Uterus (tissue), 3 donors: ENCODE measurements at regions not wholly inside any gene's neighbourhood (a gene's known extent, or its start where the extent isn't known, plus 50 kb on each side); places are given as distances from the start of the nearest gene placed in this dataset.
"Not testable (repeated sequence)": the region's sequence is repeated elsewhere in the genome, so short reads cannot be mapped to it uniquely, and the experiment has no call there.

Experiments used
- DNase-seq, 2 donors: peaks; one replicate each; pipeline ENCODE4 v3.0.0-alpha.2; 2019 to 2020
- H3K27ac ChIP-seq, 2 donors: fragments of 200-600 bp; sonication (generic); 1 replicate in 1 of 2; 2 replicates in 1 of 2; pipeline ENCODE4 v1.5.1; 2016 to 2018
- H3K27me3 ChIP-seq, 2 donors: fragments of 200-600 bp; sonication (generic); one replicate each; pipeline ENCODE4 v1.5.1; 2018 to 2019; ENCODE audit warnings: control low read depth in 1 of 2
- H3K36me3 ChIP-seq, 2 donors: fragments of 200-600 bp; sonication (generic); one replicate each; pipeline ENCODE4 v1.5.1; 2019; ENCODE audit warnings: control low read depth in 1 of 2
- H3K4me1 ChIP-seq, 2 donors: fragments of 200-600 bp; sonication (generic); one replicate each; pipeline ENCODE4 v1.5.1; 2018 to 2019; ENCODE audit warnings: control low read depth in 1 of 2
- H3K4me3 ChIP-seq, 2 donors: fragments of 200-600 bp; sonication (generic); 1 replicate in 1 of 2; 2 replicates in 1 of 2; pipeline ENCODE4 v1.5.1; 2018 to 2019; ENCODE audit warnings: mild to moderate bottlenecking in 1 of 2
- H3K9me3 ChIP-seq, 2 donors: fragments of 200-600 bp; sonication (generic); one replicate each; pipeline ENCODE4 v1.5.1; 2019; ENCODE audit warnings: control low read depth in 1 of 2
- CTCF ChIP-seq, 4 experiments: fragments of 200-600 bp in 2 of 4; fragments of 450-650 bp in 2 of 4; sonication (generic) in 2 of 4; IDR thresholded peaks; one replicate each; pipeline ENCODE4 v1.5.1; 2016 to 2019; ENCODE audit warnings: antibody characterized with exemption in 4 of 4, mild to moderate bottlenecking in 2 of 4, moderate library complexity in 1 of 4
- POLR2A ChIP-seq, 2 donors: fragments of 450-650 bp; IDR thresholded peaks; one replicate each; pipeline ENCODE4 v1.6.1; 2016; ENCODE audit warnings: antibody characterized with exemption in 2 of 2, mild to moderate bottlenecking in 1 of 2, moderate library complexity in 1 of 2
- intact Hi-C: fragments of 100-400 bp; cut with DNase I; formaldehyde crosslinking; loops from one replicate; pipeline ENCODE4 v1.15.1; 2023; ENCODE audit warnings: low total_unique reads
- donor health status: DM: yes; HTN: yes; CAD: no.

GRCh38 chr17:26936645-26937044 lies 357.3 kb upstream of the WSB1 start:
- H3K27me3 ChIP-seq, H3K36me3 ChIP-seq, H3K27ac ChIP-seq, DNase-seq, H3K4me1 ChIP-seq, intact Hi-C loops, H3K4me3 ChIP-seq, H3K9me3 ChIP-seq: not testable (repeated sequence)

GRCh38 chr17:26937750-26938322 lies 356.1 kb upstream of the WSB1 start:
- intact Hi-C loops, H3K4me3 ChIP-seq, H3K4me1 ChIP-seq, H3K9me3 ChIP-seq, H3K27ac ChIP-seq, H3K36me3 ChIP-seq, H3K27me3 ChIP-seq, DNase-seq: not testable (repeated sequence)

GRCh38 chr17:26939755-26940154 lies 354.2 kb upstream of the WSB1 start:
- H3K36me3 ChIP-seq, intact Hi-C loops, DNase-seq, H3K4me3 ChIP-seq, H3K4me1 ChIP-seq, H3K9me3 ChIP-seq, H3K27ac ChIP-seq, H3K27me3 ChIP-seq: not testable (repeated sequence)

- H3K4me3 ChIP-seq, DNase-seq, H3K27ac ChIP-seq, H3K4me1 ChIP-seq, H3K27me3 ChIP-seq, H3K9me3 ChIP-seq, H3K36me3 ChIP-seq, intact Hi-C loops: not testable (repeated sequence)
These were observed 353.3 kb upstream of the WSB1 start for GRCh38 chr17:26940587-26940986.

GRCh38 chr17:26962255-26963162 lies 331.4 kb upstream of the WSB1 start:
- H3K4me1 ChIP-seq: no peaks in the 10 kb centered on the region
- H3K36me3 ChIP-seq: no peaks in the 10 kb centered on the region
- no peak for DNase-seq
- H3K9me3 ChIP-seq: no peaks in the 10 kb centered on the region
- intact Hi-C loops: no loop called here
- H3K4me3 ChIP-seq: no peak overlapping the region
- TF ChIP-seq POLR2A (IDR thresholded peaks at IDR 0.05): no peak
- no peak for TF ChIP-seq CTCF (IDR thresholded peaks at IDR 0.05)
- no peak overlapping the region for H3K27ac ChIP-seq
- H3K27me3 ChIP-seq: no peaks in the 10 kb centered on the region

- Histone ChIP-seq H3K27ac (no peak overlapping the region), H3K36me3 (no peaks in the 10 kb centered on the region), H3K9me3 (no peaks in the 10 kb centered on the region), H3K27me3 (no peaks in the 10 kb centered on the region), H3K4me1 (no peaks in the 10 kb centered on the region), H3K4me3 (no peak overlapping the region)
- TF ChIP-seq POLR2A (IDR thresholded peaks at IDR 0.05): no peak
- no peak for DNase-seq
- intact Hi-C loops: no loop called here
These were observed 330.8 kb upstream of the WSB1 start for GRCh38 chr17:26963163-26963503.

- H3K4me3 ChIP-seq, H3K9me3 ChIP-seq, H3K4me1 ChIP-seq, H3K27me3 ChIP-seq, H3K36me3 ChIP-seq, H3K27ac ChIP-seq, DNase-seq, intact Hi-C loops: not testable (repeated sequence)
These were observed 327.9 kb upstream of the WSB1 start for GRCh38 chr17:26965898-26966624.

GRCh38 chr17:26966625-26967179 lies 327.2 kb upstream of the WSB1 start:
- H3K36me3 ChIP-seq, H3K4me1 ChIP-seq, DNase-seq, H3K27ac ChIP-seq, intact Hi-C loops, H3K9me3 ChIP-seq, H3K27me3 ChIP-seq, H3K4me3 ChIP-seq: not testable (repeated sequence)

- H3K4me3 ChIP-seq, H3K4me1 ChIP-seq, H3K27me3 ChIP-seq, H3K9me3 ChIP-seq, intact Hi-C loops, H3K27ac ChIP-seq, DNase-seq, H3K36me3 ChIP-seq: not testable (repeated sequence)
These were observed 312.0 kb upstream of the WSB1 start for GRCh38 chr17:26981845-26982425.

- DNase-seq, H3K27ac ChIP-seq, H3K9me3 ChIP-seq, H3K4me3 ChIP-seq, H3K27me3 ChIP-seq, H3K4me1 ChIP-seq, intact Hi-C loops, H3K36me3 ChIP-seq: not testable (repeated sequence)
These were observed 311.4 kb upstream of the WSB1 start for GRCh38 chr17:26982563-26982962.

GRCh38 chr17:26987851-26988250 lies 306.1 kb upstream of the WSB1 start:
- H3K27me3 ChIP-seq, intact Hi-C loops, H3K9me3 ChIP-seq, H3K27ac ChIP-seq, DNase-seq, H3K36me3 ChIP-seq, H3K4me3 ChIP-seq, H3K4me1 ChIP-seq: not testable (repeated sequence)

GRCh38 chr17:26994648-26995047 lies 299.3 kb upstream of the WSB1 start:
- H3K27ac ChIP-seq, H3K9me3 ChIP-seq, H3K36me3 ChIP-seq, H3K4me3 ChIP-seq, H3K27me3 ChIP-seq, DNase-seq, intact Hi-C loops, H3K4me1 ChIP-seq: not testable (repeated sequence)
